OCI-LY3 (cell line): ENCODE measurements at regions not wholly inside any gene's neighbourhood (a gene's known extent, or its start where the extent isn't known, plus 50 kb on each side); places are given as distances from the start of the nearest gene placed in this dataset.
"Not testable (repeated sequence)": the region's sequence is repeated elsewhere in the genome, so short reads cannot be mapped to it uniquely, and the experiment has no call there.

Source experiments
- EZH2phosphoT487 ChIP-seq: fragments of 200-600 bp; shearing (Covaris generic); IDR thresholded peaks from 2 replicates; pipeline ENCODE4 v1.6.1; 2018; ENCODE audit warnings: antibody characterized with exemption, mixed run types, low read depth
- TF ChIP-seq, protein P1 (sequence below): fragments of 200-600, 300-600 bp; sonication (generic); IDR thresholded peaks from 2 replicates; pipeline ENCODE4 v1.5.1; 2014; ENCODE audit warnings: antibody characterized with exemption, low read length, low read depth

GRCh38 chr13:23127540-23127939 lies 53.2 kb upstream of the SGCG start:
- TF ChIP-seq, protein P1, sequence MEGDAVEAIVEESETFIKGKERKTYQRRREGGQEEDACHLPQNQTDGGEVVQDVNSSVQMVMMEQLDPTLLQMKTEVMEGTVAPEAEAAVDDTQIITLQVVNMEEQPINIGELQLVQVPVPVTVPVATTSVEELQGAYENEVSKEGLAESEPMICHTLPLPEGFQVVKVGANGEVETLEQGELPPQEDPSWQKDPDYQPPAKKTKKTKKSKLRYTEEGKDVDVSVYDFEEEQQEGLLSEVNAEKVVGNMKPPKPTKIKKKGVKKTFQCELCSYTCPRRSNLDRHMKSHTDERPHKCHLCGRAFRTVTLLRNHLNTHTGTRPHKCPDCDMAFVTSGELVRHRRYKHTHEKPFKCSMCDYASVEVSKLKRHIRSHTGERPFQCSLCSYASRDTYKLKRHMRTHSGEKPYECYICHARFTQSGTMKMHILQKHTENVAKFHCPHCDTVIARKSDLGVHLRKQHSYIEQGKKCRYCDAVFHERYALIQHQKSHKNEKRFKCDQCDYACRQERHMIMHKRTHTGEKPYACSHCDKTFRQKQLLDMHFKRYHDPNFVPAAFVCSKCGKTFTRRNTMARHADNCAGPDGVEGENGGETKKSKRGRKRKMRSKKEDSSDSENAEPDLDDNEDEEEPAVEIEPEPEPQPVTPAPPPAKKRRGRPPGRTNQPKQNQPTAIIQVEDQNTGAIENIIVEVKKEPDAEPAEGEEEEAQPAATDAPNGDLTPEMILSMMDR: not testable (repeated sequence)
- not testable (repeated sequence) for TF ChIP-seq EZH2phosphoT487
